GM12878 (cell line): ENCODE measurements at regions not wholly inside any gene's neighbourhood (a gene's known extent, or its start where the extent isn't known, plus 50 kb on each side); places are given as distances from the start of the nearest gene placed in this dataset.

Experiments
- ATAC-seq: fragments of 200-7000 bp; cut with Tn5 transposase; 3 replicates; pipeline ENCODE4 v1.9.1; 2020; ENCODE audit warnings: mild to moderate bottlenecking, moderate library complexity
- BruUV-seq: library from RNA; stranded (reverse); fragments of 400-500 nt; replicated peaks from 2 replicates; lab custom pipeline; 2021; lab: Mats Ljungman, UMichigan
- CTCF ChIA-PET: fragments of 300-600 bp; sonication (Branson Sonifier 250); formaldehyde crosslinking; extraction: SDS; loops from one replicate; lab custom pipeline; 2021; ENCODE audit warnings: inconsistent platforms; lab: Yijun Ruan, JAX
- POLR2A ChIA-PET: fragments of 350-600 bp; formaldehyde crosslinking; extraction: SDS; loops from one replicate; lab custom pipeline; 2021; ENCODE audit warnings: inconsistent platforms; lab: Charles Lee
- RAD21 ChIA-PET: fragments of 300-600 bp; sonication (Branson Sonifier 250); formaldehyde crosslinking; loops from one replicate; lab custom pipeline; 2023; ENCODE audit warnings: antibody characterized with exemption; ENCODE audit not compliant: unreplicated experiment; lab: Charles Lee
- SMC1A ChIA-PET: fragments of 300-600 bp; sonication (Branson Sonifier 250); formaldehyde crosslinking; loops from one replicate; lab custom pipeline; 2023; ENCODE audit not compliant: unreplicated experiment, uncharacterized antibody; lab: Charles Lee
- DNase-seq: peaks from one replicate; pipeline ENCODE4 v3.0.0-alpha.2; 2011; ENCODE audit warnings: low read depth, low spot score
- FAIRE-seq: peaks from 3 replicates; lab custom pipeline; 2011; peaks lifted over from hg19 to GRCh38; lab: Jason Lieb, UNC
- H2AFZ ChIP-seq: 2 replicates; pipeline ENCODE4 v1.6.0; 2011; ENCODE audit warnings: low read depth, low read length, control low read depth; ENCODE audit not compliant: control insufficient read depth
- H3K27ac ChIP-seq: 2 replicates; pipeline ENCODE4 v1.5.1; 2011; ENCODE audit warnings: control low read depth; ENCODE audit not compliant: control insufficient read depth, insufficient read depth
- H3K27me3 ChIP-seq, 2 experiments: replicated peaks in 1 of 2; 2 replicates each; pipeline versions ENCODE4 v1.6.0 to v1.6.1; 2011; ENCODE audit warnings: low read length in 1 of 2; ENCODE audit not compliant: control insufficient read depth in 2 of 2, insufficient read depth in 2 of 2
- H3K36me3 ChIP-seq, 2 experiments: 2 replicates each; pipeline ENCODE4 v1.5.1; 2011; ENCODE audit warnings: low read length in 1 of 2; ENCODE audit not compliant: control insufficient read depth in 2 of 2, insufficient read depth in 2 of 2
- H3K4me1 ChIP-seq: 2 replicates; pipeline ENCODE4 v1.6.1; 2011; ENCODE audit warnings: mild to moderate bottlenecking, low read length, moderate library complexity, mixed read lengths; ENCODE audit not compliant: control insufficient read depth, insufficient read depth
- H3K4me2 ChIP-seq: 2 replicates; pipeline ENCODE4 v1.6.0; 2011; ENCODE audit warnings: control low read depth; ENCODE audit not compliant: control insufficient read depth, insufficient read depth
- H3K4me3 ChIP-seq: fragments of 200-600 bp; sonication (generic); 2 replicates; pipeline ENCODE4 v1.5.1; 2016
- H3K79me2 ChIP-seq: 2 replicates; pipeline ENCODE4 v1.6.0; 2011; ENCODE audit warnings: low read length; ENCODE audit not compliant: control insufficient read depth, insufficient read depth
- H3K9ac ChIP-seq: 2 replicates; pipeline ENCODE4 v1.8.0; 2011; ENCODE audit warnings: low read length, control low read depth, mixed read lengths; ENCODE audit not compliant: control insufficient read depth, insufficient read depth
- H3K9me3 ChIP-seq: replicated peaks from 3 replicates; pipeline ENCODE4 v1.5.1; 2011; ENCODE audit warnings: mild to moderate bottlenecking, low read length; ENCODE audit not compliant: control insufficient read depth, insufficient read depth
- H4K20me1 ChIP-seq: 2 replicates; pipeline ENCODE4 v1.6.0; 2011; ENCODE audit not compliant: control insufficient read depth, insufficient read depth
- ASH2L ChIP-seq: fragments of 300-600, 200-600 bp; sonication (generic); IDR thresholded peaks from 2 replicates; pipeline ENCODE4 v1.6.1; 2017; ENCODE audit warnings: low read depth, mild to moderate bottlenecking, borderline replicate concordance
- BACH1 ChIP-seq: fragments of 450-650 bp; IDR thresholded peaks from 2 replicates; pipeline ENCODE4 v1.6.1; 2017; ENCODE audit warnings: mild to moderate bottlenecking, borderline replicate concordance
- FOXM1 ChIP-seq: IDR thresholded peaks from 2 replicates; pipeline ENCODE4 v1.6.1; 2012; ENCODE audit warnings: low read depth, mild to moderate bottlenecking, inconsistent platforms, low read length, moderate library complexity
- KAT2A ChIP-seq: conservative IDR thresholded peaks from 2 replicates; pipeline ENCODE4 v1.6.1; 2011; ENCODE audit warnings: low read depth, low read length; ENCODE audit not compliant: control insufficient read depth
- LARP7 ChIP-seq: fragments of 450-650 bp; IDR thresholded peaks from 2 replicates; pipeline ENCODE4 v1.6.1; 2017; ENCODE audit warnings: mild to moderate bottlenecking
- MAX ChIP-seq: IDR thresholded peaks from 2 replicates; pipeline ENCODE4 v1.6.1; 2012; ENCODE audit warnings: low read depth, low read length, improper control_type of control experiment
- NFYB ChIP-seq: IDR thresholded peaks from 2 replicates; pipeline ENCODE4 v1.6.1; 2011; ENCODE audit warnings: low read depth, mild to moderate bottlenecking, low read length, improper control_type of control experiment, moderate library complexity; ENCODE audit not compliant: insufficient read depth
- POLR2AphosphoS2 ChIP-seq: IDR thresholded peaks from 2 replicates; pipeline ENCODE4 v1.6.1; 2011; ENCODE audit warnings: low read depth, mild to moderate bottlenecking, low read length, improper control_type of control experiment, moderate library complexity
- RFX5 ChIP-seq: IDR thresholded peaks from 2 replicates; pipeline ENCODE4 v1.6.1; 2011; ENCODE audit warnings: low read depth, low read length, improper control_type of control experiment
- SIX5 ChIP-seq: IDR thresholded peaks from 2 replicates; pipeline ENCODE4 v1.6.1; 2011; ENCODE audit warnings: mild to moderate bottlenecking, low read depth, low read length, moderate library complexity; ENCODE audit not compliant: severe bottlenecking
- SKIL ChIP-seq: fragments of 450-650 bp; IDR thresholded peaks from 2 replicates; pipeline ENCODE4 v1.6.1; 2017; ENCODE audit warnings: mild to moderate bottlenecking, low read depth, inconsistent platforms; ENCODE audit not compliant: poor library complexity, severe bottlenecking
- SRF ChIP-seq, 2 experiments: IDR thresholded peaks; 2 replicates each; pipeline ENCODE4 v1.6.1; 2011; ENCODE audit warnings: low read depth in 2 of 2, low read length in 2 of 2, mild to moderate bottlenecking in 1 of 2, moderate library complexity in 1 of 2
- WRNIP1 ChIP-seq: IDR thresholded peaks from 2 replicates; pipeline ENCODE4 v1.6.1; 2011; ENCODE audit warnings: low read depth, low read length, improper control_type of control experiment, borderline replicate concordance
- WGBS: methylation state at CpG from one replicate; pipeline ENCODE4 v1.1.6; 2016; ENCODE audit warnings: low lambda C conversion rate; ENCODE audit not compliant: insufficient replicate concordance, insufficient coverage; ENCODE audit errors: missing lambda C conversion rate; 5-methylcytosine and 5-hydroxymethylcytosine counted together
- in situ Hi-C: fragments of 300-500 bp; cut with MboI; formaldehyde crosslinking; loops from 9 replicates; pipeline ENCODE4 v1.14.3; 2018; ENCODE audit warnings: mixed read lengths
- intact Hi-C: fragments of 100-400 bp; cut with micrococcal nuclease; formaldehyde crosslinking; loops from one replicate; pipeline ENCODE4 v1.14.2; 2022; ENCODE audit not compliant: unreplicated experiment
- TF ChIP-seq, protein P1 (sequence below): IDR thresholded peaks from 2 replicates; pipeline ENCODE4 v1.6.1; 2012; ENCODE audit warnings: mild to moderate bottlenecking, low read depth, low read length
- TF ChIP-seq, protein P2 (sequence below): fragments of 450-650 bp; formaldehyde crosslinking; IDR thresholded peaks from 2 replicates; pipeline ENCODE4 v1.5.0; 2022; ENCODE audit warnings: mild to moderate bottlenecking, missing genetic modification characterization
- TF ChIP-seq, protein P3 (sequence below): IDR thresholded peaks from 2 replicates; pipeline ENCODE4 v1.6.1; 2011; ENCODE audit warnings: low read depth, mild to moderate bottlenecking, low read length, moderate library complexity, borderline replicate concordance; ENCODE audit errors: extremely low read depth

DNA sequence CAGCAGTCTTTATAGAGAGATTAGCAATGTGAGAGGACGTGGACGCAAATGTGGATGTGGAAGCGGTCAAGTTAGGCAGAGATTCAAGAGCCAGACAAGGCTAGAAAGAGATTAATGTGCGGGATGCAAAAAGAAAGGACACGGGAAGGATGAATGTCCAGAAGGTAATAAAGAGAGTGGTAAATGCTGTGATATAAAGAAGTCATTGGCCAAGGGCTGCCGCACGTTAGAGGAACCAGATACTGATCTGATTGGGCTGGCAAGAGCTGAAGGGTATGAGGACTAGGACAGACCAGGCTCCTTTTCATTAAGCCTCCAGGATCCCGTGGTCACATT lies 59.5 kb downstream of the DHRS2 start:
- no peak for FAIRE-seq
- Histone ChIP-seq H3K4me1 (no peaks in the 10 kb centered on the region), H3K9me3 (no peaks in the 10 kb centered on the region), H3K27ac (no peak overlapping the region), H2AFZ (no peak overlapping the region), H3K9ac (no peak overlapping the region), H3K79me2 (no peaks in the 10 kb centered on the region), H3K36me3 (no peaks in the 10 kb centered on the region), H3K27me3 (peaks cover 5 to 6% of the 10 kb centered on the region in 2 experiments), H3K4me2 (no peak overlapping the region), H3K4me3 (no peak overlapping the region), H4K20me1 (no peaks in the 10 kb centered on the region)
- BruUV-seq, result no TSS peak
- ChIA-PET SMC1A (no interaction called here), RAD21 (no interaction called here), CTCF (no interaction called here), POLR2A (no interaction called here)
- 8% methylated on average over 8 of the region's 8 CpGs for WGBS
- intact Hi-C loops (no loop called here), in situ Hi-C loops (no loop called here)
- ATAC-seq, result no peak
- no peak for DNase-seq
- TF ChIP-seq KAT2A (no peak), NFYB (no peak), SKIL (no peak), POLR2AphosphoS2 (no peak), BACH1 (no peak), FOXM1 (no peak), LARP7 (no peak), ASH2L (no peak), RFX5 (no peak), SRF (IDR thresholded peaks at IDR 0.05; ENCODE audit: low read depth in 2 of 2, low read length in 2 of 2) (no peak), WRNIP1 (no peak), SIX5 (no peak), MAX (no peak)
- TF ChIP-seq, protein P1, sequence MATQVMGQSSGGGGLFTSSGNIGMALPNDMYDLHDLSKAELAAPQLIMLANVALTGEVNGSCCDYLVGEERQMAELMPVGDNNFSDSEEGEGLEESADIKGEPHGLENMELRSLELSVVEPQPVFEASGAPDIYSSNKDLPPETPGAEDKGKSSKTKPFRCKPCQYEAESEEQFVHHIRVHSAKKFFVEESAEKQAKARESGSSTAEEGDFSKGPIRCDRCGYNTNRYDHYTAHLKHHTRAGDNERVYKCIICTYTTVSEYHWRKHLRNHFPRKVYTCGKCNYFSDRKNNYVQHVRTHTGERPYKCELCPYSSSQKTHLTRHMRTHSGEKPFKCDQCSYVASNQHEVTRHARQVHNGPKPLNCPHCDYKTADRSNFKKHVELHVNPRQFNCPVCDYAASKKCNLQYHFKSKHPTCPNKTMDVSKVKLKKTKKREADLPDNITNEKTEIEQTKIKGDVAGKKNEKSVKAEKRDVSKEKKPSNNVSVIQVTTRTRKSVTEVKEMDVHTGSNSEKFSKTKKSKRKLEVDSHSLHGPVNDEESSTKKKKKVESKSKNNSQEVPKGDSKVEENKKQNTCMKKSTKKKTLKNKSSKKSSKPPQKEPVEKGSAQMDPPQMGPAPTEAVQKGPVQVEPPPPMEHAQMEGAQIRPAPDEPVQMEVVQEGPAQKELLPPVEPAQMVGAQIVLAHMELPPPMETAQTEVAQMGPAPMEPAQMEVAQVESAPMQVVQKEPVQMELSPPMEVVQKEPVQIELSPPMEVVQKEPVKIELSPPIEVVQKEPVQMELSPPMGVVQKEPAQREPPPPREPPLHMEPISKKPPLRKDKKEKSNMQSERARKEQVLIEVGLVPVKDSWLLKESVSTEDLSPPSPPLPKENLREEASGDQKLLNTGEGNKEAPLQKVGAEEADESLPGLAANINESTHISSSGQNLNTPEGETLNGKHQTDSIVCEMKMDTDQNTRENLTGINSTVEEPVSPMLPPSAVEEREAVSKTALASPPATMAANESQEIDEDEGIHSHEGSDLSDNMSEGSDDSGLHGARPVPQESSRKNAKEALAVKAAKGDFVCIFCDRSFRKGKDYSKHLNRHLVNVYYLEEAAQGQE, result no peak
- TF ChIP-seq, protein P2, sequence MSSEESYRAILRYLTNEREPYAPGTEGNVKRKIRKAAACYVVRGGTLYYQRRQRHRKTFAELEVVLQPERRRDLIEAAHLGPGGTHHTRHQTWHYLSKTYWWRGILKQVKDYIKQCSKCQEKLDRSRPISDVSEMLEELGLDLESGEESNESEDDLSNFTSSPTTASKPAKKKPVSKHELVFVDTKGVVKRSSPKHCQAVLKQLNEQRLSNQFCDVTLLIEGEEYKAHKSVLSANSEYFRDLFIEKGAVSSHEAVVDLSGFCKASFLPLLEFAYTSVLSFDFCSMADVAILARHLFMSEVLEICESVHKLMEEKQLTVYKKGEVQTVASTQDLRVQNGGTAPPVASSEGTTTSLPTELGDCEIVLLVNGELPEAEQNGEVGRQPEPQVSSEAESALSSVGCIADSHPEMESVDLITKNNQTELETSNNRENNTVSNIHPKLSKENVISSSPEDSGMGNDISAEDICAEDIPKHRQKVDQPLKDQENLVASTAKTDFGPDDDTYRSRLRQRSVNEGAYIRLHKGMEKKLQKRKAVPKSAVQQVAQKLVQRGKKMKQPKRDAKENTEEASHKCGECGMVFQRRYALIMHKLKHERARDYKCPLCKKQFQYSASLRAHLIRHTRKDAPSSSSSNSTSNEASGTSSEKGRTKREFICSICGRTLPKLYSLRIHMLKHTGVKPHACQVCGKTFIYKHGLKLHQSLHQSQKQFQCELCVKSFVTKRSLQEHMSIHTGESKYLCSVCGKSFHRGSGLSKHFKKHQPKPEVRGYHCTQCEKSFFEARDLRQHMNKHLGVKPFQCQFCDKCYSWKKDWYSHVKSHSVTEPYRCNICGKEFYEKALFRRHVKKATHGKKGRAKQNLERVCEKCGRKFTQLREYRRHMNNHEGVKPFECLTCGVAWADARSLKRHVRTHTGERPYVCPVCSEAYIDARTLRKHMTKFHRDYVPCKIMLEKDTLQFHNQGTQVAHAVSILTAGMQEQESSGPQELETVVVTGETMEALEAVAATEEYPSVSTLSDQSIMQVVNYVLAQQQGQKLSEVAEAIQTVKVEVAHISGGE (CRISPR knock-in tag), result no peak
- TF ChIP-seq, protein P3, sequence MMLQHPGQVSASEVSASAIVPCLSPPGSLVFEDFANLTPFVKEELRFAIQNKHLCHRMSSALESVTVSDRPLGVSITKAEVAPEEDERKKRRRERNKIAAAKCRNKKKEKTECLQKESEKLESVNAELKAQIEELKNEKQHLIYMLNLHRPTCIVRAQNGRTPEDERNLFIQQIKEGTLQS, result no peak
